GM23248 (cell line): ENCODE measurements at regions not wholly inside any gene's neighbourhood (a gene's known extent, or its start where the extent isn't known, plus 50 kb on each side); places are given as distances from the start of the nearest gene placed in this dataset.

Source experiments
- EZH2 ChIP-seq: fragments of 200-600 bp; sonication (generic); IDR thresholded peaks from 2 replicates; pipeline ENCODE4 v1.6.1; 2018; ENCODE audit warnings: antibody characterized with exemption, mild to moderate bottlenecking; ENCODE audit not compliant: insufficient read depth, poor library complexity, severe bottlenecking
- EZH2phosphoT487 ChIP-seq: fragments of 200-600 bp; sonication (generic); IDR thresholded peaks from 2 replicates; pipeline ENCODE4 v1.6.1; 2018; ENCODE audit warnings: antibody characterized with exemption, moderate library complexity, mild to moderate bottlenecking, low read depth; ENCODE audit not compliant: insufficient read depth

GRCh38 chr9:94168203-94169000, 84.1 kb downstream of the PTPDC1 start:
- TF ChIP-seq EZH2 (no peak), EZH2phosphoT487 (no peak)
